IMR-90 (cell line): ENCODE measurements at regions not wholly inside any gene's neighbourhood (a gene's known extent, or its start where the extent isn't known, plus 50 kb on each side); places are given as distances from the start of the nearest gene placed in this dataset.

Experiments
- ATAC-seq: fragments of 200-7000 bp; cut with Tn5 transposase; 2 replicates; pipeline ENCODE4 v1.9.1; 2020; ENCODE audit warnings: low read depth, mild to moderate bottlenecking, moderate library complexity
- BruUV-seq: library from RNA; stranded (reverse); fragments of 400-500 nt; replicated peaks from 2 replicates; lab custom pipeline; 2021; lab: Mats Ljungman, UMichigan
- CTCF ChIA-PET: fragments of 300-600 bp; formaldehyde crosslinking; extraction: SDS; loops from one replicate; lab custom pipeline; 2021; ENCODE audit warnings: antibody characterized with exemption; lab: Yijun Ruan, JAX
- POLR2A ChIA-PET: fragments of 300-600 bp; sonication (Branson Sonifier 250); formaldehyde crosslinking; loops from one replicate; lab custom pipeline; 2022; ENCODE audit warnings: antibody characterized with exemption; ENCODE audit not compliant: unreplicated experiment; lab: Charles Lee
- DNase-seq: peaks from one replicate; pipeline ENCODE4 v3.0.0; 2013
- H2AFZ ChIP-seq: replicated peaks from 2 replicates; pipeline ENCODE3; 2013; ENCODE audit warnings: low read length, mild to moderate bottlenecking; ENCODE audit not compliant: poor library complexity
- H2AK5ac ChIP-seq: 2 replicates; pipeline ENCODE4 v1.6.1; 2013; ENCODE audit warnings: low read depth, low read length, inconsistent platforms
- H2AK9ac ChIP-seq: replicated peaks from 2 replicates; pipeline ENCODE3; 2013; ENCODE audit warnings: mild to moderate bottlenecking, low read depth, low read length, moderate library complexity; ENCODE audit not compliant: poor library complexity
- H2BK120ac ChIP-seq: 2 replicates; pipeline ENCODE4 v1.6.1; 2013; ENCODE audit warnings: low read depth, low read length, inconsistent platforms
- H2BK15ac ChIP-seq: 3 replicates; pipeline ENCODE4 v1.6.1; 2013; ENCODE audit warnings: low read depth, low read length, inconsistent platforms
- H2BK20ac ChIP-seq: 2 replicates; pipeline ENCODE4 v1.6.1; 2013; ENCODE audit warnings: low read depth, mild to moderate bottlenecking, inconsistent platforms, low read length, moderate library complexity
- H2BK5ac ChIP-seq: 2 replicates; pipeline ENCODE4 v1.6.1; 2013; ENCODE audit warnings: mild to moderate bottlenecking, low read depth, low read length, inconsistent platforms; ENCODE audit not compliant: poor library complexity, severe bottlenecking
- H3K14ac ChIP-seq: replicated peaks from 2 replicates; pipeline ENCODE4 v1.6.1; 2013; ENCODE audit warnings: low read depth, low read length, inconsistent platforms
- H3K18ac ChIP-seq: 2 replicates; pipeline ENCODE4 v1.6.1; 2013; ENCODE audit warnings: low read depth, low read length, control low read depth
- H3K23ac ChIP-seq: 2 replicates; pipeline ENCODE4 v1.6.1; 2013; ENCODE audit warnings: low read depth, low read length, inconsistent platforms
- H3K27ac ChIP-seq: 2 replicates; pipeline ENCODE4 v1.5.1; 2013; ENCODE audit warnings: mild to moderate bottlenecking, control low read depth, low read length; ENCODE audit not compliant: insufficient read depth
- H3K27me3 ChIP-seq: 2 replicates; pipeline ENCODE4 v1.6.1; 2013; ENCODE audit warnings: low read length; ENCODE audit not compliant: control insufficient read depth, insufficient read depth
- H3K36me3 ChIP-seq: 2 replicates; pipeline ENCODE4 v1.6.1; 2013; ENCODE audit warnings: low read length, mixed read lengths; ENCODE audit not compliant: control insufficient read depth, insufficient read depth
- H3K4ac ChIP-seq: 2 replicates; pipeline ENCODE4 v1.6.1; 2013; ENCODE audit warnings: low read depth, low read length, inconsistent platforms
- H3K4me1 ChIP-seq: 2 replicates; pipeline ENCODE4 v1.6.1; 2013; ENCODE audit warnings: low read length, mixed read lengths; ENCODE audit not compliant: control insufficient read depth, insufficient read depth
- H3K4me2 ChIP-seq: 2 replicates; pipeline ENCODE4 v1.6.1; 2013; ENCODE audit warnings: low read depth, mild to moderate bottlenecking, control low read depth, low read length, moderate library complexity
- H3K4me3 ChIP-seq: 2 replicates; pipeline ENCODE4 v1.5.1; 2013; ENCODE audit warnings: low read depth, mild to moderate bottlenecking, control low read depth, low read length, moderate library complexity; ENCODE audit not compliant: insufficient read depth
- H3K56ac ChIP-seq: 2 replicates; pipeline ENCODE4 v1.6.1; 2013; ENCODE audit warnings: low read length, inconsistent platforms; ENCODE audit not compliant: insufficient read depth; ENCODE audit errors: extremely low read depth
- H3K79me1 ChIP-seq, 2 experiments: 2 replicates each; pipeline ENCODE4 v1.6.1; 2013; ENCODE audit warnings: low read length in 2 of 2, inconsistent platforms in 1 of 2, low read depth in 1 of 2
- H3K9ac ChIP-seq: 2 replicates; pipeline ENCODE4 v1.6.1; 2013; ENCODE audit warnings: low read depth, low read length, control low read depth
- H3K9me1 ChIP-seq: 2 replicates; pipeline ENCODE4 v1.6.1; 2013; ENCODE audit warnings: low read length, inconsistent platforms; ENCODE audit not compliant: insufficient read depth
- H3K9me3 ChIP-seq: 2 replicates; pipeline ENCODE4 v1.6.1; 2013; ENCODE audit warnings: low read length; ENCODE audit not compliant: control insufficient read depth, insufficient read depth
- H4K20me1 ChIP-seq: 2 replicates; pipeline ENCODE4 v1.6.1; 2013; ENCODE audit warnings: low read length, inconsistent platforms; ENCODE audit not compliant: insufficient read depth
- H4K5ac ChIP-seq: 2 replicates; pipeline ENCODE4 v1.6.1; 2013; ENCODE audit warnings: mild to moderate bottlenecking, low read depth, low read length, control low read depth
- H4K8ac ChIP-seq, 2 experiments: 2 replicates each; pipeline ENCODE4 v1.6.1; 2013; ENCODE audit warnings: low read depth in 2 of 2, low read length in 2 of 2, control low read depth in 1 of 2, inconsistent platforms in 1 of 2
- H4K91ac ChIP-seq: 2 replicates; pipeline ENCODE4 v1.6.1; 2013; ENCODE audit warnings: low read depth, low read length, inconsistent platforms; ENCODE audit not compliant: insufficient read depth
- BHLHE40 ChIP-seq: fragments of 150-350 bp; IDR thresholded peaks from 2 replicates; pipeline ENCODE4 v1.6.1; 2016; ENCODE audit warnings: mild to moderate bottlenecking, low read depth, low read length
- CTCF ChIP-seq: conservative IDR thresholded peaks from 2 replicates; pipeline ENCODE4 v1.5.1; 2012; ENCODE audit warnings: mild to moderate bottlenecking, low read depth, low read length, improper control_type of control experiment
- RFX5 ChIP-seq: IDR thresholded peaks from 2 replicates; pipeline ENCODE4 v1.8.0; 2012; ENCODE audit warnings: low read depth, mild to moderate bottlenecking, low read length, moderate library complexity
- USF2 ChIP-seq: fragments of 150-350 bp; IDR thresholded peaks from 2 replicates; pipeline ENCODE4 v1.6.1; 2017; ENCODE audit warnings: mild to moderate bottlenecking, antibody characterized with exemption, low read length, low read depth
- WGBS, 2 experiments: methylation state at CpG; one replicate each; pipeline versions ENCODE4 v1.1.5 to v1.1.7; 2013; ENCODE audit warnings: missing lambda C conversion rate in 2 of 2; ENCODE audit not compliant: insufficient read length in 1 of 2; ENCODE audit errors: extremely low coverage in 2 of 2; 5-methylcytosine and 5-hydroxymethylcytosine counted together
- dilution Hi-C: fragments of 300-500 bp; cut with HindIII; formaldehyde crosslinking; loops from one replicate; pipeline ENCODE4 v1.14.3; 2018; ENCODE audit warnings: low sequenced_read_pairs; ENCODE audit not compliant: unreplicated experiment
- in situ Hi-C: fragments of 300-500 bp; cut with MboI; formaldehyde crosslinking; loops from 3 replicates; pipeline ENCODE4 v1.14.3; 2019; ENCODE audit warnings: low sequenced_read_pairs, inconsistent platforms, mixed read lengths
- intact Hi-C: fragments of 100-400 bp; cut with micrococcal nuclease; formaldehyde crosslinking; loops from 2 replicates; pipeline ENCODE4 v1.10.0; 2022
- TF ChIP-seq, protein P1 (sequence below): fragments of 150-350 bp; IDR thresholded peaks from 2 replicates; pipeline ENCODE4 v1.6.1; 2016; ENCODE audit warnings: low read depth, mild to moderate bottlenecking, low read length, moderate library complexity, borderline replicate concordance

- no peak overlapping the region for H2BK5ac ChIP-seq
- H2AK9ac ChIP-seq, result no peak overlapping the region
- H3K9ac ChIP-seq, result no peak overlapping the region
- H4K8ac ChIP-seq, result no peak overlapping the region
- H3K4ac ChIP-seq, result no peak overlapping the region
- H4K5ac ChIP-seq, result no peak overlapping the region
- no peak overlapping the region for H2BK20ac ChIP-seq
- no peaks in the 10 kb centered on the region for H3K9me1 ChIP-seq
- WGBS, 2 experiments, result no CpG with 5 or more reads among the region's 6 CpGs
- no peaks in the 10 kb centered on the region for H3K36me3 ChIP-seq
- H3K4me3 ChIP-seq, result no peak overlapping the region
- no peaks in the 10 kb centered on the region for H3K27me3 ChIP-seq
- intact Hi-C loops (no loop called here), in situ Hi-C loops (no loop called here), dilution Hi-C loops (no loop called here)
- ATAC-seq (no peak), DNase-seq (no peak)
- H2AFZ ChIP-seq, result no peak overlapping the region
- no peak overlapping the region for H3K27ac ChIP-seq
- no peak overlapping the region for H3K4me2 ChIP-seq
- no peaks in the 10 kb centered on the region for H3K79me1 ChIP-seq
- no peaks in the 10 kb centered on the region for H3K4me1 ChIP-seq
- H2BK120ac ChIP-seq, result no peak overlapping the region
- H3K23ac ChIP-seq, result no peak overlapping the region
- H3K56ac ChIP-seq, result no peak overlapping the region
- ChIA-PET POLR2A (no interaction called here), CTCF (no interaction called here)
- no peak overlapping the region for H3K14ac ChIP-seq
- H2BK15ac ChIP-seq, result no peak overlapping the region
- H3K9me3 ChIP-seq, result peaks cover 2% of the 10 kb centered on the region; the same call in 1 of the 2 replicates
- no peaks in the 10 kb centered on the region for H4K20me1 ChIP-seq
- no peak overlapping the region for H2AK5ac ChIP-seq
- H3K18ac ChIP-seq, result no peak overlapping the region
- no TSS peak for BruUV-seq
- TF ChIP-seq BHLHE40 (no peak), USF2 (no peak), RFX5 (no peak), CTCF (no peak)
- TF ChIP-seq, protein P1, sequence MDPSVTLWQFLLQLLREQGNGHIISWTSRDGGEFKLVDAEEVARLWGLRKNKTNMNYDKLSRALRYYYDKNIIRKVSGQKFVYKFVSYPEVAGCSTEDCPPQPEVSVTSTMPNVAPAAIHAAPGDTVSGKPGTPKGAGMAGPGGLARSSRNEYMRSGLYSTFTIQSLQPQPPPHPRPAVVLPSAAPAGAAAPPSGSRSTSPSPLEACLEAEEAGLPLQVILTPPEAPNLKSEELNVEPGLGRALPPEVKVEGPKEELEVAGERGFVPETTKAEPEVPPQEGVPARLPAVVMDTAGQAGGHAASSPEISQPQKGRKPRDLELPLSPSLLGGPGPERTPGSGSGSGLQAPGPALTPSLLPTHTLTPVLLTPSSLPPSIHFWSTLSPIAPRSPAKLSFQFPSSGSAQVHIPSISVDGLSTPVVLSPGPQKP, result no peak
- H4K91ac ChIP-seq, result no peak overlapping the region
These were observed 172.0 kb downstream of the UQCRFS1 start for GRCh38 chr19:29040951-29041350.
